Stimulated activated naive CD4-positive, alpha-beta T cell treated with Interleukin-2 at 50 U/mL for 16 hours (primary cell): ENCODE measurements at regions not wholly inside any gene's neighbourhood (a gene's known extent, or its start where the extent isn't known, plus 50 kb on each side); places are given as distances from the start of the nearest gene placed in this dataset.

ENCODE experiments used
- DNase-seq: peaks from one replicate; lab custom pipeline; 2025; lab: John Stamatoyannopoulos, UW

GRCh38 chrX:45773572-45773971, 572.9 kb upstream of the DIPK2B start:
- no peak for DNase-seq

- peak; percentile 36 for DNase-seq
These were observed 571.1 kb upstream of the DIPK2B start for GRCh38 chrX:45771560-45772340.

GRCh38 chrX:45771114-45771513, 570.4 kb upstream of the DIPK2B start:
- DNase-seq = no peak

GRCh38 chrX:45769761-45770582, 569.3 kb upstream of the DIPK2B start:
- peak; percentile 52 for DNase-seq

- no peak for DNase-seq
These were observed 568.1 kb upstream of the DIPK2B start for GRCh38 chrX:45768666-45769236.

GRCh38 chrX:45766981-45767501, 566.4 kb upstream of the DIPK2B start:
- DNase-seq = no peak

- DNase-seq = peak; percentile 5
These were observed 565.1 kb upstream of the DIPK2B start for GRCh38 chrX:45765767-45766166.

GRCh38 chrX:45765281-45765680, 564.6 kb upstream of the DIPK2B start:
- no peak for DNase-seq

- DNase-seq = no peak
These were observed 562.3 kb upstream of the DIPK2B start for GRCh38 chrX:45762699-45763647.

GRCh38 chrX:45761920-45762319, 561.2 kb upstream of the DIPK2B start:
- DNase-seq = no peak

- DNase-seq = no peak
These were observed 559.6 kb upstream of the DIPK2B start for GRCh38 chrX:45760187-45760742.

- peak; percentile 14 for DNase-seq
These were observed 558.2 kb upstream of the DIPK2B start for GRCh38 chrX:45758738-45759397.

- DNase-seq = peak; percentile 19
These were observed 557.6 kb upstream of the DIPK2B start for GRCh38 chrX:45758319-45758718.

GRCh38 chrX:45757272-45757671, 556.6 kb upstream of the DIPK2B start:
- no peak for DNase-seq

- no peak for DNase-seq
These were observed 555.9 kb upstream of the DIPK2B start for GRCh38 chrX:45756557-45756956.

- DNase-seq = no peak
These were observed 555.0 kb upstream of the DIPK2B start for GRCh38 chrX:45755703-45756102.

GRCh38 chrX:45751156-45751555, 550.5 kb upstream of the DIPK2B start:
- DNase-seq = no peak

- no peak for DNase-seq
These were observed 550.0 kb upstream of the DIPK2B start for GRCh38 chrX:45750639-45751038.

GRCh38 chrX:45749375-45749774, 548.7 kb upstream of the DIPK2B start:
- no peak for DNase-seq

- no peak for DNase-seq
These were observed 547.7 kb upstream of the DIPK2B start for GRCh38 chrX:45748369-45748774.

- no peak for DNase-seq
These were observed 547.2 kb upstream of the DIPK2B start for GRCh38 chrX:45747905-45748304.
